ENCODE measurements at regions not wholly inside any gene's neighbourhood (a gene's known extent, or its start where the extent isn't known, plus 50 kb on each side); places are given as distances from the start of the nearest gene placed in this dataset.

DNA sequence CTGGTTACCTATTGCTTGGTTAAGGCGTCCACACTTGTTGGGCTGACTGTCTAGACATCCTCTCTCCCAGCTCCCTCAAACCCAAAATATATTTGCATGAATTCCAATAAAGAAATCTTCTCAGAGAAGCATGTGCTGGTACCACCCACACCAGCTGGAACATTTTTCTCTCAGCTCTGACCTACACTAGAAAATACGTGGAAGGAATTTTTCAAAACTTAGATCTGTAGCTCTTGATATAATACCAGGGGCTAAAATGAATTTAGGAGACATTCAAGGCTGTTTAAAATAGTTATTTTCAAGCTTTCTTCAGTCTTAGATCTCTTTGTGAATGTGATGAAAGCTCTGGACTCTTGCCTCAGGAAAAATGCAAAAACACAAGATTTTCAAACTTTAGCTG, 590.4 kb downstream of the PDCD6IP start:
- TF ChIP-seq, protein P1, sequence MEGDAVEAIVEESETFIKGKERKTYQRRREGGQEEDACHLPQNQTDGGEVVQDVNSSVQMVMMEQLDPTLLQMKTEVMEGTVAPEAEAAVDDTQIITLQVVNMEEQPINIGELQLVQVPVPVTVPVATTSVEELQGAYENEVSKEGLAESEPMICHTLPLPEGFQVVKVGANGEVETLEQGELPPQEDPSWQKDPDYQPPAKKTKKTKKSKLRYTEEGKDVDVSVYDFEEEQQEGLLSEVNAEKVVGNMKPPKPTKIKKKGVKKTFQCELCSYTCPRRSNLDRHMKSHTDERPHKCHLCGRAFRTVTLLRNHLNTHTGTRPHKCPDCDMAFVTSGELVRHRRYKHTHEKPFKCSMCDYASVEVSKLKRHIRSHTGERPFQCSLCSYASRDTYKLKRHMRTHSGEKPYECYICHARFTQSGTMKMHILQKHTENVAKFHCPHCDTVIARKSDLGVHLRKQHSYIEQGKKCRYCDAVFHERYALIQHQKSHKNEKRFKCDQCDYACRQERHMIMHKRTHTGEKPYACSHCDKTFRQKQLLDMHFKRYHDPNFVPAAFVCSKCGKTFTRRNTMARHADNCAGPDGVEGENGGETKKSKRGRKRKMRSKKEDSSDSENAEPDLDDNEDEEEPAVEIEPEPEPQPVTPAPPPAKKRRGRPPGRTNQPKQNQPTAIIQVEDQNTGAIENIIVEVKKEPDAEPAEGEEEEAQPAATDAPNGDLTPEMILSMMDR (conservative IDR thresholded peaks at IDR 0.05), result no peak
- no peak for TF ChIP-seq EZH2 (IDR thresholded peaks at IDR 0.05; ENCODE audit: low read depth)
